Liver (tissue), 8 donors: ENCODE measurements at regions not wholly inside any gene's neighbourhood (a gene's known extent, or its start where the extent isn't known, plus 50 kb on each side); places are given as distances from the start of the nearest gene placed in this dataset.

Experiments
- DNase-seq: peaks from one replicate; pipeline ENCODE4 v3.0.0-alpha.2; 2017; ENCODE audit warnings: low spot score
- H3K27ac ChIP-seq, 2 donors: one replicate each; pipeline ENCODE4 v1.7.0; 2013; ENCODE audit warnings: inconsistent platforms in 2 of 2, low read length in 2 of 2, control low read depth in 1 of 2, low read depth in 1 of 2, mild to moderate bottlenecking in 1 of 2
- H3K27me3 ChIP-seq, 4 donors: one replicate each; pipeline versions ENCODE4 v1.6.1 to v1.7.0; 2013; ENCODE audit warnings: low read length in 3 of 4, inconsistent platforms in 1 of 4, mild to moderate bottlenecking in 1 of 4, moderate library complexity in 1 of 4; ENCODE audit not compliant: control insufficient read depth in 4 of 4, insufficient read depth in 4 of 4
- H3K36me3 ChIP-seq, 4 donors: one replicate each; pipeline versions ENCODE4 v1.6.1 to v1.7.0; 2013; ENCODE audit warnings: low read length in 3 of 4, mild to moderate bottlenecking in 3 of 4, low read depth in 1 of 4, moderate library complexity in 1 of 4; ENCODE audit not compliant: control insufficient read depth in 4 of 4, insufficient read depth in 3 of 4
- H3K4me1 ChIP-seq, 4 donors: one replicate each; pipeline versions ENCODE4 v1.6.1 to v1.7.0; 2013; ENCODE audit warnings: low read length in 3 of 4, mild to moderate bottlenecking in 3 of 4, moderate library complexity in 1 of 4; ENCODE audit not compliant: control insufficient read depth in 4 of 4, insufficient read depth in 4 of 4
- H3K4me3 ChIP-seq, 3 donors: one replicate each; pipeline versions ENCODE4 v1.6.1 to v1.7.0; 2013; ENCODE audit warnings: low read length in 3 of 3, control low read depth in 1 of 3, low read depth in 1 of 3, mild to moderate bottlenecking in 1 of 3
- H3K9ac ChIP-seq, 2 donors: one replicate each; pipeline ENCODE4 v1.7.0; 2013; ENCODE audit warnings: low read length in 2 of 2, mild to moderate bottlenecking in 2 of 2, moderate library complexity in 2 of 2, control low read depth in 1 of 2, low read depth in 1 of 2
- H3K9me3 ChIP-seq, 4 donors: one replicate each; pipeline versions ENCODE4 v1.6.1 to v1.7.0; 2013; ENCODE audit warnings: low read length in 3 of 4; ENCODE audit not compliant: control insufficient read depth in 4 of 4
- EGR1 ChIP-seq, 2 donors: IDR thresholded peaks; 2 replicates each; pipeline ENCODE4 v1.6.1; 2016 to 2018; ENCODE audit warnings: antibody characterized with exemption in 2 of 2, low read depth in 2 of 2
- FOXA2 ChIP-seq: IDR thresholded peaks from 2 replicates; pipeline ENCODE4 v1.6.1; 2016; ENCODE audit warnings: antibody characterized with exemption
- GABPA ChIP-seq, 2 donors: IDR thresholded peaks in 1 of 2; conservative IDR thresholded peaks in 1 of 2; 2 replicates each; pipeline ENCODE4 v1.6.1; 2016; ENCODE audit warnings: antibody characterized with exemption in 2 of 2, mild to moderate bottlenecking in 1 of 2, moderate library complexity in 1 of 2
- HNF4A ChIP-seq, 2 donors: conservative IDR thresholded peaks; 2 replicates each; pipeline ENCODE4 v1.6.1; 2016; ENCODE audit warnings: antibody characterized with exemption in 2 of 2, mild to moderate bottlenecking in 2 of 2
- HNF4G ChIP-seq: IDR thresholded peaks from 2 replicates; pipeline ENCODE4 v1.6.1; 2016; ENCODE audit warnings: antibody characterized with exemption
- JUND ChIP-seq, 2 donors: IDR thresholded peaks; 2 replicates each; pipeline ENCODE4 v1.6.1; 2016; ENCODE audit warnings: antibody characterized with exemption in 2 of 2
- NR2F2 ChIP-seq: IDR thresholded peaks from 2 replicates; pipeline ENCODE4 v1.6.1; 2016; ENCODE audit warnings: antibody characterized with exemption
- RAD21 ChIP-seq, 2 donors: IDR thresholded peaks; 2 replicates each; pipeline ENCODE4 v1.6.1; 2016; ENCODE audit warnings: antibody characterized with exemption in 2 of 2, mild to moderate bottlenecking in 2 of 2
- RXRA ChIP-seq, 2 donors: IDR thresholded peaks; 2 replicates each; pipeline ENCODE4 v1.6.1; 2017 to 2018; ENCODE audit warnings: antibody characterized with exemption in 2 of 2, mild to moderate bottlenecking in 1 of 2
- SP1 ChIP-seq: IDR thresholded peaks from 2 replicates; pipeline ENCODE4 v1.6.1; 2018; ENCODE audit warnings: antibody characterized with exemption, mild to moderate bottlenecking
- TAF1 ChIP-seq: conservative IDR thresholded peaks from 2 replicates; pipeline ENCODE4 v1.6.1; 2016; ENCODE audit warnings: antibody characterized with exemption, mild to moderate bottlenecking
- YY1 ChIP-seq: IDR thresholded peaks from 2 replicates; pipeline ENCODE4 v1.6.1; 2016; ENCODE audit warnings: antibody characterized with exemption, mild to moderate bottlenecking
- WGBS: extraction: QIAGEN DNeasy Blood & Tissue Kit; methylation state at CpG from one replicate; pipeline ENCODE4 v1.1.7; 2013; 5-methylcytosine and 5-hydroxymethylcytosine counted together
- TF ChIP-seq, protein P1 (sequence below): IDR thresholded peaks from 2 replicates; pipeline ENCODE4 v1.6.1; 2016; ENCODE audit warnings: antibody characterized with exemption
- TF ChIP-seq, protein P2 (sequence below): fragments of 150-350 bp; IDR thresholded peaks from 2 replicates; pipeline ENCODE4 v1.5.1; 2017; ENCODE audit warnings: improper control_type of control experiment, low read depth, low read length; ENCODE audit not compliant: missing input control
- TF ChIP-seq, protein P3 (sequence below): IDR thresholded peaks from 2 replicates; pipeline ENCODE4 v1.6.1; 2016; ENCODE audit warnings: antibody characterized with exemption, mild to moderate bottlenecking
- TF ChIP-seq, protein P4 (sequence below): IDR thresholded peaks from 2 replicates; pipeline ENCODE4 v1.6.1; 2016; ENCODE audit warnings: antibody characterized with exemption
- TF ChIP-seq, protein P5 (sequence below): IDR thresholded peaks from 2 replicates; pipeline ENCODE4 v1.6.1; 2016; ENCODE audit warnings: antibody characterized with exemption
- donor health status: healthy.
- donor health status: healthy.
- donor health status: healthy.
- donor health status: healthy.
- donor health status: healthy.

DNA sequence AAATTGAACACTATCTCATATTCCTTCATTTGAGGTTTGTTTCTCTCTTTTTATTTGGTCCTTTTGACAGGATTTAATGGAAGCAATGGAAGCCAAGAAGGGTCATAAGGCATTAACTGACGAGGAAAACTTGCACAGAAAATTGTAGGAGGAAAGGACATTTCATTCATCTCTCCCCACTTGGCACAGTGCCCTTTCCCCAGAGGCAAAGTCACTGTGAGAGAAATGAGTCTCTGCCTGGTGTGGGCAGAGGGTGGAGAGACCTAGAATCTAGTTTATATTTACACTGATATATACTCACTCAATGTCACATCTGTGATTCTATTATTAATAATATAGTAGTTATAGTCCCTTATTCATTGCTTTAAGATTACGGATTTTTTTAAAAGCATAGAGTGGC is 324.6 kb upstream of the IL12A start (continued):
- no peak for TF ChIP-seq FOXA2

DNA sequence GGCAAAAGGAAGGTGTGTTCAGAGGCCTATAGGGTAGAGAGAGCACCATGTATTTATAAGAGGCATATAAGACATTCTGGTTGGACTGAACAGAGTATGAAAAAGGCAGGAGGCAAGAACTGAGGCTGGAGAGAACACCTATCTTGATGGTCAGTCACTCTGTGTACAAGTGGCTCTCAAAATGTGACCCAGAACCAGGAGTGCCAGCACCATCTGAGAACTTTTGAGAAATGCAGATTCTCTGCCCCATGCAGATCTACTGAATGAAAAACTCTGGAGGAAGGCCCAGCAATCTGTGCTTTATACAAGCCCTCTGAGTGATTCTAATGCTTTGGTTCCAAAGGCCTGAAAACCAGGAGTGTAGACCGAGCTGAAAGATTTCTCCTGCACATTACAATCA is 324.0 kb upstream of the IL12A start:
- DNase-seq: no peak
- Histone ChIP-seq H3K4me3 (no peak overlapping the region), H3K27me3 (no peaks in the 10 kb centered on the region), H3K27ac (no peak overlapping the region), H3K9me3 (peaks cover 0 to 6% (median 4%) of the 10 kb centered on the region in 4 donors), H3K9ac (no peak overlapping the region), H3K4me1 (peaks cover 0 to 5% (median 2%) of the 10 kb centered on the region in 4 donors), H3K36me3 (no peaks in the 10 kb centered on the region)
- TF ChIP-seq RAD21 (IDR thresholded peaks at IDR 0.05): no peak
- WGBS: 97% methylated on average over 1 of the region's 1 CpG

DNA sequence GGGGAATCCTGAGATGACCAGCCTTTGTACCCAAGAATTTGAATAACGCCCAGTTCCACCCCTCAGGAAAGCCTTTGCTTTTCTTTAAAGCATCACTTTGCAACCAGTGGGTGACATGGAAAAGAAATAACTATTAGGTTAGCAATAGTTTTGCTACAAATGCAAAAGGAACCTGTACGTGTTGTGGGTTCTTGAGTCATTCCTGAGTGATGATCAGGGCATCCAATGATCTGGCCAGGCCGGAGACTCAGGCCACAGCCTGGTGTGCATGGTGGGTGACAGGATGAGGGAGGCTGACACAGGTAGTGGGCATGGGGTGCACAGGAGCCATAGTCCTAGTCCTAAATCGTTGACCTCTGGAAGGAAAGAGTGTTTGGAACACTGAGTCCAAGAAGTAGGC is 321.4 kb upstream of the IL12A start:
- peaks cover 0 to under 1% (median under 1%) of the 10 kb centered on the region in 4 donors for H3K9me3 ChIP-seq
- no peak for DNase-seq
- H3K4me1 ChIP-seq: peaks cover 0 to 5% (median 2%) of the 10 kb centered on the region in 4 donors
- WGBS: 93% methylated on average over 4 of the region's 4 CpGs
- no peak overlapping the region for H3K27ac ChIP-seq
- no peak overlapping the region for H3K9ac ChIP-seq
- no peaks in the 10 kb centered on the region for H3K36me3 ChIP-seq
- TF ChIP-seq SP1 (no peak), JUND (IDR thresholded peaks at IDR 0.05) (no peak), HNF4A (conservative IDR thresholded peaks at IDR 0.05) (no peak), RAD21 (IDR thresholded peaks at IDR 0.05) (no peak), YY1 (no peak), EGR1 (IDR thresholded peaks at IDR 0.05; ENCODE audit: low read depth in 2 of 2) (no peak), TAF1 (no peak), RXRA (IDR thresholded peaks at IDR 0.05) (no peak), NR2F2 (no peak), GABPA (IDR thresholded peaks at IDR 0.05 in 1 of 2, conservative IDR thresholded peaks at IDR 0.05 in 1 of 2) (no peak), HNF4G (no peak)
- TF ChIP-seq, protein P1, sequence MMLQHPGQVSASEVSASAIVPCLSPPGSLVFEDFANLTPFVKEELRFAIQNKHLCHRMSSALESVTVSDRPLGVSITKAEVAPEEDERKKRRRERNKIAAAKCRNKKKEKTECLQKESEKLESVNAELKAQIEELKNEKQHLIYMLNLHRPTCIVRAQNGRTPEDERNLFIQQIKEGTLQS: no peak
- TF ChIP-seq, protein P2, sequence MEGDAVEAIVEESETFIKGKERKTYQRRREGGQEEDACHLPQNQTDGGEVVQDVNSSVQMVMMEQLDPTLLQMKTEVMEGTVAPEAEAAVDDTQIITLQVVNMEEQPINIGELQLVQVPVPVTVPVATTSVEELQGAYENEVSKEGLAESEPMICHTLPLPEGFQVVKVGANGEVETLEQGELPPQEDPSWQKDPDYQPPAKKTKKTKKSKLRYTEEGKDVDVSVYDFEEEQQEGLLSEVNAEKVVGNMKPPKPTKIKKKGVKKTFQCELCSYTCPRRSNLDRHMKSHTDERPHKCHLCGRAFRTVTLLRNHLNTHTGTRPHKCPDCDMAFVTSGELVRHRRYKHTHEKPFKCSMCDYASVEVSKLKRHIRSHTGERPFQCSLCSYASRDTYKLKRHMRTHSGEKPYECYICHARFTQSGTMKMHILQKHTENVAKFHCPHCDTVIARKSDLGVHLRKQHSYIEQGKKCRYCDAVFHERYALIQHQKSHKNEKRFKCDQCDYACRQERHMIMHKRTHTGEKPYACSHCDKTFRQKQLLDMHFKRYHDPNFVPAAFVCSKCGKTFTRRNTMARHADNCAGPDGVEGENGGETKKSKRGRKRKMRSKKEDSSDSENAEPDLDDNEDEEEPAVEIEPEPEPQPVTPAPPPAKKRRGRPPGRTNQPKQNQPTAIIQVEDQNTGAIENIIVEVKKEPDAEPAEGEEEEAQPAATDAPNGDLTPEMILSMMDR: no peak
- TF ChIP-seq, protein P3, sequence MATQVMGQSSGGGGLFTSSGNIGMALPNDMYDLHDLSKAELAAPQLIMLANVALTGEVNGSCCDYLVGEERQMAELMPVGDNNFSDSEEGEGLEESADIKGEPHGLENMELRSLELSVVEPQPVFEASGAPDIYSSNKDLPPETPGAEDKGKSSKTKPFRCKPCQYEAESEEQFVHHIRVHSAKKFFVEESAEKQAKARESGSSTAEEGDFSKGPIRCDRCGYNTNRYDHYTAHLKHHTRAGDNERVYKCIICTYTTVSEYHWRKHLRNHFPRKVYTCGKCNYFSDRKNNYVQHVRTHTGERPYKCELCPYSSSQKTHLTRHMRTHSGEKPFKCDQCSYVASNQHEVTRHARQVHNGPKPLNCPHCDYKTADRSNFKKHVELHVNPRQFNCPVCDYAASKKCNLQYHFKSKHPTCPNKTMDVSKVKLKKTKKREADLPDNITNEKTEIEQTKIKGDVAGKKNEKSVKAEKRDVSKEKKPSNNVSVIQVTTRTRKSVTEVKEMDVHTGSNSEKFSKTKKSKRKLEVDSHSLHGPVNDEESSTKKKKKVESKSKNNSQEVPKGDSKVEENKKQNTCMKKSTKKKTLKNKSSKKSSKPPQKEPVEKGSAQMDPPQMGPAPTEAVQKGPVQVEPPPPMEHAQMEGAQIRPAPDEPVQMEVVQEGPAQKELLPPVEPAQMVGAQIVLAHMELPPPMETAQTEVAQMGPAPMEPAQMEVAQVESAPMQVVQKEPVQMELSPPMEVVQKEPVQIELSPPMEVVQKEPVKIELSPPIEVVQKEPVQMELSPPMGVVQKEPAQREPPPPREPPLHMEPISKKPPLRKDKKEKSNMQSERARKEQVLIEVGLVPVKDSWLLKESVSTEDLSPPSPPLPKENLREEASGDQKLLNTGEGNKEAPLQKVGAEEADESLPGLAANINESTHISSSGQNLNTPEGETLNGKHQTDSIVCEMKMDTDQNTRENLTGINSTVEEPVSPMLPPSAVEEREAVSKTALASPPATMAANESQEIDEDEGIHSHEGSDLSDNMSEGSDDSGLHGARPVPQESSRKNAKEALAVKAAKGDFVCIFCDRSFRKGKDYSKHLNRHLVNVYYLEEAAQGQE: no peak
- TF ChIP-seq, protein P4, sequence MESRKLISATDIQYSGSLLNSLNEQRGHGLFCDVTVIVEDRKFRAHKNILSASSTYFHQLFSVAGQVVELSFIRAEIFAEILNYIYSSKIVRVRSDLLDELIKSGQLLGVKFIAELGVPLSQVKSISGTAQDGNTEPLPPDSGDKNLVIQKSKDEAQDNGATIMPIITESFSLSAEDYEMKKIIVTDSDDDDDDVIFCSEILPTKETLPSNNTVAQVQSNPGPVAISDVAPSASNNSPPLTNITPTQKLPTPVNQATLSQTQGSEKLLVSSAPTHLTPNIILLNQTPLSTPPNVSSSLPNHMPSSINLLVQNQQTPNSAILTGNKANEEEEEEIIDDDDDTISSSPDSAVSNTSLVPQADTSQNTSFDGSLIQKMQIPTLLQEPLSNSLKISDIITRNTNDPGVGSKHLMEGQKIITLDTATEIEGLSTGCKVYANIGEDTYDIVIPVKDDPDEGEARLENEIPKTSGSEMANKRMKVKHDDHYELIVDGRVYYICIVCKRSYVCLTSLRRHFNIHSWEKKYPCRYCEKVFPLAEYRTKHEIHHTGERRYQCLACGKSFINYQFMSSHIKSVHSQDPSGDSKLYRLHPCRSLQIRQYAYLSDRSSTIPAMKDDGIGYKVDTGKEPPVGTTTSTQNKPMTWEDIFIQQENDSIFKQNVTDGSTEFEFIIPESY: no peak
- TF ChIP-seq, protein P5, sequence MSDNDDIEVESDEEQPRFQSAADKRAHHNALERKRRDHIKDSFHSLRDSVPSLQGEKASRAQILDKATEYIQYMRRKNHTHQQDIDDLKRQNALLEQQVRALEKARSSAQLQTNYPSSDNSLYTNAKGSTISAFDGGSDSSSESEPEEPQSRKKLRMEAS: no peak
- H3K27me3 ChIP-seq: no peaks in the 10 kb centered on the region
- no peak overlapping the region for H3K4me3 ChIP-seq
